HG02852 (cell line): ENCODE measurements at regions not wholly inside any gene's neighbourhood (a gene's known extent, or its start where the extent isn't known, plus 50 kb on each side); places are given as distances from the start of the nearest gene placed in this dataset.

Experiments used
- ATAC-seq: cut with Tn5 transposase; IDR thresholded peaks from one replicate; pipeline ENCODE4 v1.9.1; 2021; ENCODE audit warnings: mild to moderate bottlenecking, moderate library complexity; ENCODE audit not compliant: unreplicated experiment

DNA sequence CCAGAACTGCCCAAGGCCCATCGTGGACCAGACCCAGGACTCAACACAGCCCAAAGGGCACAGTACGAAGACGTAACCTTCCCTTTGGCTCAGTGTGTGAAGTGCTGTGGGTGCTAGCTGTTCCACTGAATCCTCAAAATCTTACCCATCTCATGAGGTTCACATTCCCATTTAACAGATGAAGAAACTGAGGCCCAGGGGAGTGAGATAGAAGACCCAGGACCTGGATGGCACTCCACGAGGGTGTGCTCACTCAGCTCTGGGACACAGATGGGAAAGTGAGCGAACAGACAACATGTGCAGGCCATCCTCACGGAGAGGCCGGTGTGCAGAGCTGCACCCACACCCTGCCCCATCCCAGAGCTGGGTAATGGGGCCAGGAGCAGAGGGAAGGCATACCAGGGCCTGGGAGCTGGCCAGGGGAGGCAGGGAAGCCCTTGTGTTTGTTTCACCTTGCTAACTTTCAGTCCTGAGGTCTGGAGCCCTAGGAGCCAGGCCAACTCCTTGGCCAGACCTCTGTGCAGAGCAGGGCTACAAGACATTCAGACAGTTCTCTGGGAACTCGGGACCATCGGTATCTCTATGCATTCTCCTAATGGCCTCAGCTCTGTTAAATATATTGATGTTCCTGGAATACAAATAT is 100.3 kb upstream of the ZMIZ1 start:
- ATAC-seq, result no peak

DNA sequence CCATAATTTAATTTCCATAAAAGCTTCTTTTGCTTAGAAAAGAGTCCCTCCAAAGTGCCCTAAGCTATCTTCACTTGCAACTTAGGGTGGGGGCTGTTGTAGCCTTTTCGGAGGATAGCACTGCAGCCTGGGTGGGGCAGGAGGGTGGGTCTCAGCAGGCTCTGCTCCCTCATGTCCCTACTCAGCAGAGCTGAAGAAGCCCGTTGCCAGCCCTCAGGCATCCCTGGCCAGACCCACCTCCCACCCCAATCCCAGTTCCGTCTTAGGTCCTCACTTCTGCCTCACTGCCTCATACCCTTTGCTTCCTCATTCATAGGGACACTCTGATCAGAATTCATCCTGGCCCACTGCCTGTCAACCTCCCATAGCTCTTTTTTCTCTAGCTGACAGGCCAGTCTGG is 99.8 kb upstream of the ZMIZ1 start:
- no peak for ATAC-seq

DNA sequence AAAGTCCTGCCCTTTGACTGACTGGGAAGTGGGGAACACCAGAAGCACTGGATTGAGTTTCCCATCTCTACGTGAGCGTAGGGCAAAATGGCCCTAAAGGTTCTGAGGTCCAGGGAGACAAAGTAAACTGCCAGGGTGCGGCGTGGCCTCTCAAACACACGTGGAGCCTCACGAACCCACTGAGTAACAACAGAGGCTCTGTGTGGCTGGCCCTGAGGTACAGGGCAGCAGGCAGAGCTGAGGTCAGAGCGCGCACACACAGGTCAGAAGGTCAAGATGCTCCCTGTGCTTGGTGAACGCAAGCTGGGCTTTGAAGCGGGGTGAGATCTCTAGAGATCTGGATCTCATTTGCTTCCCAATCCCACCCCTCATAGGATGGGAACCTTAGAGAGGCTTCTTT is 99.0 kb upstream of the ZMIZ1 start:
- ATAC-seq, result no peak

DNA sequence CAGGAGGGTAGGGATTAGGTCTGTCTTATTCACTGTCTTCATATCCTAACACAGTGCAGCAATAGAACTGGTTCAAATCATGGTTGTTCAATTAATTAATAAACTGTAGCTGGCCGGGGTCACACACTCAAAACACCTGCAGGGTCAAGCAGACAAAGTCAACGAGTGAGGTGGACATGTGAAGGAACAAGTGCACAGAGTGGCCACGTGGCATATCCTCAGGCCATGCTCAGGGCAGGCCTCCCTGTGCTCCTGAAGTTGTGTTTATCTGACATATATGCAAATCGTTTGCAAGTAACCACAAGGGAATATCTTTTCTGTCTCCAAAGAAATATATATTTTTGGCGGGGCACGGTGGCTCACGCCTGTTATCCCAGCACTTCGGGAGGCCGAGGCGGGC is 98.5 kb upstream of the ZMIZ1 start:
- no peak for ATAC-seq

- ATAC-seq, result no peak
These were observed 97.6 kb upstream of the ZMIZ1 start for GRCh38 chr10:78971094-78971682.

DNA sequence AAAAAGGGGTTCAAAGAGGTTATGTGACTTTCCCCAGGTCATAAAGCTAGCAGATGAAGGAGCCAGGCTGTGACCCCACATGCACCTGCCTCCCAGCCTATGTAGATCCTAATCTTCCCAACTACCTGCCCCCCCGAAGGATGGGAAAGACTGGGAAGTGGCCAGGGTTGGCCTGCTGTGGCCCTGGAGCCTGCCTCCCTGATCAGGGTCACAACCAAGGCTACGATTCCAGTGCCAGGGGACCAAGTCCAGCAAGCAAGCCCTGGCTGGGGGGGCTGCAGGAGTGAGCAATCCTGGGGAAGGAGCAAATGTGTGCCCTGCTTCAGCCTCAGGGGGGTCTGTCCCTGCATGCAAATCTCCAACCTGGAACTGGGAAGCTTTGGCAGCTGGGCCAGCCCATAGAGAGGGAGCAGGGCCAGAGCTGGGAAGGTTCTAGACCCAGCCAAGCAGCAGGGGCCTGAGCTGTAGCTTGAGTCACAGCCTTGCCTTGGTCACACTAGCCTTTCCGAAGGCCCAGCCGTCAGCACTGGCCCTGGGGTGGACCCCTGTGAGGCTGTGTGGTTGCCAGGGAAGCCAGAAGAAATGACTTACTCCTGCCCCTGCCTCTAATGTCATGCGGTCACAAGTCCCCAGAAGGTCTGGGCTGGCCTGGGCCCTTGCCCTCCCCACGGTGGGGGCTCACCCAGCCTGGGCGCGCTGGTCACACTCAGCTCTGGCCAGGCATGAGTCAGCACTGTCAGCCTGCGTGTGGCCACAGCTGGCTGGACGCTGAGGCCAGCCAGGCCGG is 96.4 kb upstream of the ZMIZ1 start:
- ATAC-seq, result no peak

DNA sequence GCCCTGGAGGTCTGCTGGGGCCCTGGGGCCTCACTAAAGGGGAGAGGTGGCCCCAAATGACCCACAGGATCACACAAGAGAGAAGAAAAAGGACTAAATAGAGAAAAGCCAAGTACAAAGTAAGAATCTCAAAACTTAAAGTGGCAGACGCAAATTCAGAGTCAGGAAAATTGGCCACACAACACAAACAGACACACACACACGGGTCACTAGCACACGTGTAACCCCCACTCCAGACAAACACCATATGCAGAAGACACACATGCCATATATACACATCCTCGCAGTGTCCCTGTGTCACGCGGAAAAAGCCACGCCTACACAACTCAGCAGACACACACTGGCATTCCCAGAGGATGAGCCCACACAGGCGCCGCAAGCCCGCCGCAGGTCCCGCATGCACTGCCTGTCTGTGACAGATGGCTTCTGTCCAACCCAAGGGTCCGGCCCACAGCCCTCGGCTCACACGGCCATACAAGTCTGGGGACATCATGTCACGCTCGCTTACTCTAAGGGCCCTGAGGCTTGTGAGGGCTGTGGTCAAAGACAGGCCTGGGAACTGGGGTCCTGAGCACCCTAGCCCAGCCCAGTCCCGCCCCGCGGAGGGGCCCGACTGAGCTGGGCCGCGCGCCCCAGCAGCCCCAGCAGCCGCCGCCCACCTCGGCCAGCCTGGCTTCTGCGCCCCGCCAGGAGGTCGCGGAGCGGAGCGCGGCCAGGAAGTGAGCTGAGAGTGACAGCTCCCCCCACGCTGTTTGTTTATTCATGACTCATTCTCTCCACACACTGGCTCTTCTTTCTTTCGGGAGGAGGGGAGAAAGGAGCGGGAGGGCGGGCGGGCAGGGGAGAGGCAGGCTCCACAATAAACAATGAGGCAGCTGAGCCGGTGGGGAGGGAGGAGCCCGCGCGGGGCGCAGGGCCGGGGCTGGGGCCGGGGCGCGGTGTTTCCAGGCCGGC is 95.5 kb upstream of the ZMIZ1 start:
- ATAC-seq, result peak; percentile 88

DNA sequence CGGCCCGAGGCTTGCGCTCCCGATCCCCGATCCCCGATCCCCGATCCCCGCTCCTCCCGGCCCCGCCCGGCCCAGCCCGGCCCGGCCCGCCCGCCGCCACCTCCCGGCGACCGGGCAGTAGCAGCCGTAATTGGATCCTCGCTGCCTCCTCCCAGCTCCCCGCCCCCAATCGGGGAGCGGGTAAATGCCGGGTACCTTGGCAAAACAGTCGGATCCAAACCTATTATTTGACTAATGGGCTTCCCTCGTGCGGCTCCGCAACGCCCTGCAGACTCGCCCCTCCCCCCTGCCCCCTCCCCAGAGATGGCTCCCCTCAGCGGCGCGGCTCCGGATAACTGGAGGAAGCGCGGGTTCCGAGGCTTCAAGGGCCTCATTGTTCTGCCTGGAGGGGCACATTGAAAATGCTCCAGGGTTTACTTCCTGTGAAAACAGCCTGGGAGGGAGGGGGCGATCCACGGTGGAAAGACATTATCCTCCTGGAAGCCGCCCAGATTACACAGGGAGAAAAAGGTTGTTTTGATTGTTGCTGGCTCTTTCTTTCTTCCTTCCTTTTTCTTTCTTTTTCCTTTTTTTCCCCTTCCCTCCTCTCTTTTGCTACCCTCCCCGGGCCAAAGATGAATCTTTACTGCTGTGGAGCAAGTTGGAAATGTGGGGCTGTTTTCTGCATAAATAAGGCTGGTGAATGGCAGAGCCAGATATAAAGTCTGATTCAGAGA is 94.7 kb upstream of the ZMIZ1 start:
- peak; percentile 44 for ATAC-seq

DNA sequence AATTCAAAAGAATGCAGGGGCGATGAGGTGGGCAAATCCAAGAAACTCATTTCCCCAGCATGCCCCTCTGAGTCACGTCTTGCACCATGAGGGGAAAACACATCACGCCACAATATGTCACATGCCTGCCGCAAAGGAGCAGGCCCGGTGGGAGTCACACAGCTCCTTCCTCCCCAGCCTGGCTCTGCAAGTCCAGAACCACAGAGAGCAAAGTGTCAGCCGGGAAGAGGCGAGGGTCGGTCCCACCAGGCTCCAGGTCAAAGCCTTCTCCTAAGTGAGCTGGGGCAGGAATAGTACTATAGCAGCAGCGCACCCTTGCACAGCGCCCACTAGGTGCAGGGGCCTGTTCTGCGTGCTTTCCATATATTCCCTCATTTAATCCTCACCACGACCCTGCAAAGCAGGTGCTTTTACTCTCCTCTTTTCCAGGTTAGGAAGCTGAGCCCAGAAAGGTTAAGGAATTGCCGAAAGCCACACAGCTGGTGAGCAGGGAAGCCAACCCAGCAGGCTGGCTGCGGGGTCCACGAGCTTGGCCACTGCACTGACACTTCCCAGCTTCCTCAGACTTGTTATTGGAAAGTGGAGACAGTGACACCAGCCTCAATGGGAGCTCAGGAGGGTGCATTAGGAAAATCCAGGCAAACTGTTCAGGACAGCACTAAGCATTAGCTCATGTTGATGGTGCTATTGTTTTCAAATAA is 94.0 kb upstream of the ZMIZ1 start:
- ATAC-seq, result peak; percentile 27

DNA sequence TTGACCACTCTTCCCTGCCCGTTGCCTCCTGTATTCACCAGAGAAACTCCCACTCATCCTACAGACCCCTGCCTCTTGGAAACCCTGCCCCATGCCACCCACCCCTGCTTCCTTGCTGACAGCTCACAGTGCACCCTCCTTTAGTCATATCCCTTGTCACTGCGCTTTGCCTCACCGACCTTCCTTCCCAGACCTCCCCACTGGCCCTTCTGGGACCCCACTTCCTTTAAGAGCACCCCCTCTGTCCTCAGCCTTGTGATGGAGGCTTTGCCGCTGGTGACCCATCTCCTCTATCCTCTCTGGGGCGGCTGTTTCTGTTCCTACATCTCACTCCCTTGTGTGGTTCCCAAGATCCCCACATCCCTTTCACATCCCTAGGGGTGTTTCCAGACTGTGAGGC is 92.8 kb upstream of the ZMIZ1 start:
- ATAC-seq, result no peak

DNA sequence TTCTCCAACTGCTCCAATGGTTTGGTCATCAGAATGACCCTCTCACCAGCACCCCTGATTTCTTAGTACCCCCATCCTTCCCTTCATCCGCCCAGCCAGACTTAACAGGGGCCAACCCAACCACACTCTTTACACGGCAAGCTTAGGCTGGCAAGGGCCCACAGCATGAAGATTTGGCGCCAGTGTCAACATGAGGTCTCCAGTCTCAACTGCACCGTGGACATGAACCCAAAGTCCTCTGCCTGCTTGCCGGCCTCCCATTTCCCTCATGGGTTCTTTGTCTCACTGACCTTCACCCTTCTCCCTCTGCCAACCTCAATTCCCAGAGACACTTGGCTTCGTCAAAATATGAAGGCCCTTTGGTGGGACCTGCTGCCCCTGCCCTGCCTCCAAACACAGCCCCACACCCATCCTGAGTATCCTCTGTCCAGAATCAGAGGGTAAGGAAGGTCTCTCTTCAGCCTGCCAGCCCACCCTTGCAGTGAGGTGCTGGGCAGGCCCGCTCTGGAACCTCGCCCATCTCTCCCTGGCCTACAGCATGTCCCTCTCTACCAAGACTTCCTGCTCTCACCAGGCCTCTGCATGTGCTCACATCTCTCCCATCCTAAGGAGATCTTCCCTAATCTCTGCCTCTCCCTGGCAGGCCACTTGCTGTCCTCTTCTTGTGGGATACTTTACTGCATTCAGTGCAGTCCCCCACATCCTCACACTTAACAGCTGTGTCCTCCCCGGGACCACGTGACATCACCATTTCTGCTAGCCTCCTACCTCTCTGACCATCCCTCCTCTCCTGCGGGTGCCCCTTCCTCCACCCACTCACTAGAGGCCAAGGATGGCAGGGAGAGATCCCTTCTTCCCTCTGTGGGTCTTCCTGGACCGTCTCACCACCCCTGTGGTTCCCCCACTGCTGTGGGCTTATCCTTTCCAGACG is 91.7 kb upstream of the ZMIZ1 start:
- ATAC-seq, result no peak

- no peak for ATAC-seq
These were observed 88.8 kb upstream of the ZMIZ1 start for GRCh38 chr10:78979938-78980337.

- no peak for ATAC-seq
These were observed 88.4 kb upstream of the ZMIZ1 start for GRCh38 chr10:78980354-78980753.

- ATAC-seq, result no peak
These were observed 88.0 kb upstream of the ZMIZ1 start for GRCh38 chr10:78980815-78981214.

- peak; percentile 75 for ATAC-seq
These were observed 87.4 kb upstream of the ZMIZ1 start for GRCh38 chr10:78981257-78981969.

GRCh38 chr10:78981970-78982281 is 86.8 kb upstream of the ZMIZ1 start:
- no peak for ATAC-seq

- no peak for ATAC-seq
These were observed 86.0 kb upstream of the ZMIZ1 start for GRCh38 chr10:78982726-78983125.

DNA sequence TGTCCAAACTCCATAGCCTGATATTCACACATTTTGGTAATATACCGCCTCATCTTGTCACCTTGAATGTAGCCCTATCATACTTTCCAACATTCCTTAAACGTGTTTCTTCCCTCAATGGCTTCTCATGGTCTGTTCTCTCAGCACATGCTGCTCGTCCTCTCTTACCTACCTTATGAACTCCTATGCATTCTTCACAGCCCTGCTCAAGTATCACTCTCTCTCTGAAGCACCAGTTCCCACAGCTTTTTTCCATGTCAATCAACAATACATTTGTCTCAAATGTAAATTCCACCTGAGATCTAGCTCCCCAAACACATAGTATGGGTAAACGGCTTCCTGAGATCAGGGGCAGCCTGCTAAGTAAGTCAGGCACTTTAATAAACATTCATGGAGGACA is 85.2 kb upstream of the ZMIZ1 start:
- no peak for ATAC-seq
